T-helper 2 cell treated with Interferon-gamma antibody and Interleukin-4, amounts not matched to agents 5 μg/mL and 100 μg/mL, for 36 hours (primary cell): ENCODE measurements at regions not wholly inside any gene's neighbourhood (a gene's known extent, or its start where the extent isn't known, plus 50 kb on each side); places are given as distances from the start of the nearest gene placed in this dataset.

ENCODE experiments used
- DNase-seq: peaks from one replicate; pipeline ENCODE4 v3.0.0; 2021; ENCODE audit warnings: low spot score
- H3K27ac Mint-ChIP-seq: one replicate; pipeline ENCODE4 v1.8.0; 2021; ENCODE audit warnings: mild to moderate bottlenecking, mixed read lengths
- H3K27me3 Mint-ChIP-seq: one replicate; pipeline ENCODE4 v1.8.0; 2021; ENCODE audit warnings: low read depth, mixed read lengths
- H3K36me3 Mint-ChIP-seq: one replicate; pipeline ENCODE4 v1.8.0; 2021; ENCODE audit warnings: low read depth, mixed read lengths
- H3K4me1 Mint-ChIP-seq: one replicate; pipeline ENCODE4 v1.8.0; 2021; ENCODE audit warnings: low read depth, mixed read lengths
- H3K4me3 Mint-ChIP-seq: one replicate; pipeline ENCODE4 v1.8.0; 2022; ENCODE audit warnings: mild to moderate bottlenecking, moderate library complexity, mixed read lengths
- H3K9me3 Mint-ChIP-seq: one replicate; pipeline ENCODE4 v1.8.0; 2021; ENCODE audit warnings: mixed read lengths

DNA sequence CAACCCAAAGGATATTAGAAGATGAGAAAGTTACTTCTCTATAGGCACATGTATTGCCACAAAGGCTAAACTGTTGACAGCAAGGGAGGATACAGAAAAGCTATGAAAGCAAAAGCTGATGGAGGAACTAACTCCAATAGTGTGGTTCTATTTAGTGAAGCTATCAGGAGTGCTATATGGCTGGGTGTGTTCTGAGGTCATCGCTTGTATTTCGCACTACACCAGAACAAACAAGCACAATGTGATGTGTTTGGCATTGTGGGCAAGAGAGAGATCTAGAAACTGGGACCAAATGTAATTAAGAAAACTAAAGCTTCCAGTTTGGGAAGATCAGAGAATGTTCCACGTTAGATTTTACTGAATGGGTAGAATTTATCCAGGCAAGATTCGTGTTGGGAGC is 220.4 kb upstream of the UMPS start:
- Mint-ChIP-seq H3K36me3 (no peaks in the 10 kb centered on the region), H3K4me3 (no peak overlapping the region), H3K27ac (no peak overlapping the region), H3K27me3 (peaks cover 7% of the 10 kb centered on the region), H3K9me3 (no peaks in the 10 kb centered on the region), H3K4me1 (no peaks in the 10 kb centered on the region)
- no peak for DNase-seq

DNA sequence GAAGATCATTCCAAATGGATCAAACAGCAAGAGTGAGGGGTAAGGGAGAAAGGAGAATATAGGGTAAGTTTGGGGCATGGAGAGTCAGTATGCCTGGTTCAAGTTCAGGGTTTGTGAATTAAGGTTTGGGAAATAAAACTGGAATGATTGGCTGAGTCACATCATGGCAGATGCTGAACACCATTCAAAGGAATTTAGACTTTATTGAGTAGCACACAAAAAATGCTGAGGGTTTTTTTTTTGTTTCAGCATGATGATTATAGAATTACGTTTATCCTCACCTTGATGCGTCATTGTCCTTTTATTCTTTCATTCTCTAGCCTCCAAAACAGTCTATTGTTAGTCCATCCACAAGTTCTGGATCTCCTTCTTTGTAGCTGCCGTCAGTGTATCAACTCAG is 220.0 kb upstream of the UMPS start:
- Mint-ChIP-seq H3K27me3 (peaks cover 7% of the 10 kb centered on the region), H3K4me3 (no peak overlapping the region), H3K27ac (no peak overlapping the region), H3K36me3 (no peaks in the 10 kb centered on the region), H3K9me3 (no peaks in the 10 kb centered on the region), H3K4me1 (no peaks in the 10 kb centered on the region)
- DNase-seq = no peak

DNA sequence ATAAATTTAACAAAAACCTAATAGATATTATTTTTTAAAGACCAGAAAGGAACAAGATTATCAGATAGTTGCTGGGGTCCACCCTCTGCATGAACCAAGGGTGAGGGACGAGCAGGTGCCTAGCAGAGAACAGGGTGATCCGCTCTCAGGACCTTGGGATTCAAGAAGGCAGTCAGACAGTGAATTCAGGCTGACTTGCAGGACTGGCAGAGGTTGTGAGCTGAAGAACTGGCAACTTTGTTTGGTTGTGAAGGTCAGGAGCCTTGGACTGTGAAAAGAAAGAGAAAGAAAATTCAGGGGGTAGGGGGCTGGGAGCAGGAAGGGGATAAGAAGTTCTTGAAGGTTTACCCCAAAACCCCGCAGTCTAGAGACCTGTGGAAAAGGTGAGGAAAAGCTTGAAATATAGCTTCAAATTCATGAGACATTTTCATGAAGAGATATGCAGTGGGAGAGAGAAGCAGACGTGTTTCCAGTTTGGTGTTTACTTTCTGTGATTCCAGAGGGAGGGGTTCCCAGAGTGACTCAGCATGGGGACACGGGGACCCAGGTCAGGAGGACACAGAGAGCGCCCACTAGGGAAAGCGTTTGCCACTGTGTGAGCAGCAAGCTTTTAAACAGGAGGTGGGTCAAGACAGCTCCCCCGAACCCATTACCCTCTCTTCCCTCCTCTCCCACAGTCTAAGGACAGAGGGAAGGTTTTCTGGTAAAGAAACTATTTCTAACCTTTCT is 217.2 kb upstream of the UMPS start:
- peaks cover 6% of the 10 kb centered on the region for H3K27me3 Mint-ChIP-seq
- no peaks in the 10 kb centered on the region for H3K4me1 Mint-ChIP-seq
- no peak overlapping the region for H3K4me3 Mint-ChIP-seq
- no peak for DNase-seq
- H3K9me3 Mint-ChIP-seq = no peaks in the 10 kb centered on the region
- H3K27ac Mint-ChIP-seq = no peak overlapping the region
- no peaks in the 10 kb centered on the region for H3K36me3 Mint-ChIP-seq

DNA sequence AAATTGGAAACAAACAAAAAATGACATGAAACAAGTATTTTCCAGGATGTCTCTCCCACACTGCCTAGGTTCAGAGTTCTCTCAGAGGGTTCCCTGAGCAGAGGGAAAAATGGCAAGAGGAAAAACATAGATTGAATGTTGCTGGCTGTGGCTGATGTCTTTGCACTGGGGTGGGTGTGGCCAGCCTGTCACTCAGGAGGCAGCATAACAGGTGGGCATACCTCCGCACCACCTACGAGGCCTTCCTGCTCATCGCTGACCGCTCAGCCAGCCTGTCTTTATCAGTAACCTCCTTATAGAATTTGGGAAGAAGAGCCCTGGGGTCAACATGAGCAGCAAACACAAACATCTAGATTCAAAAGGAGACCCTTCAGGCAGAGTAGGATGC is 216.6 kb upstream of the UMPS start:
- no peak for DNase-seq
- Mint-ChIP-seq H3K9me3 (no peaks in the 10 kb centered on the region), H3K4me1 (no peaks in the 10 kb centered on the region), H3K27ac (no peak overlapping the region), H3K36me3 (no peaks in the 10 kb centered on the region), H3K27me3 (peaks cover 6% of the 10 kb centered on the region), H3K4me3 (no peak overlapping the region)

DNA sequence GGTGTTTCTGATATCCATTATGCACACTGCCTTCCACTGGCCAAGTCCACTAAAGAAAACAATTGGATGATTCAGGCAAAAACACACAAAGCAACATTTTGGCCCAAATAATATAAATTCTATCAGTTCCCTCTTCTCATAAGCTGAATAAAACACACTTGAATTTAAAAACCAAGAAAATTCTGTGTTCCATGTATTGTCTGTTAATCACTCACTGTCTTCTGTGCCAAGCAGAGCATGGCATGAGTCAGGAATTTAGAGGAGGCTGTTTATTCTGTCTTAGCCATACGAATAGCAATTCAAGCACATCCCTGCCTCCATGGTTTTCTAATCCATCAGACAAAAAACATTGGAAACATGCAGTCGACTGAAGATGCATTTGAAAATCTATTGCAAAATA is 215.6 kb upstream of the UMPS start:
- peaks cover 6% of the 10 kb centered on the region for H3K27me3 Mint-ChIP-seq
- H3K36me3 Mint-ChIP-seq = no peaks in the 10 kb centered on the region
- no peak overlapping the region for H3K27ac Mint-ChIP-seq
- DNase-seq = no peak
- no peak overlapping the region for H3K4me3 Mint-ChIP-seq
- no peaks in the 10 kb centered on the region for H3K4me1 Mint-ChIP-seq
- H3K9me3 Mint-ChIP-seq = no peaks in the 10 kb centered on the region

DNA sequence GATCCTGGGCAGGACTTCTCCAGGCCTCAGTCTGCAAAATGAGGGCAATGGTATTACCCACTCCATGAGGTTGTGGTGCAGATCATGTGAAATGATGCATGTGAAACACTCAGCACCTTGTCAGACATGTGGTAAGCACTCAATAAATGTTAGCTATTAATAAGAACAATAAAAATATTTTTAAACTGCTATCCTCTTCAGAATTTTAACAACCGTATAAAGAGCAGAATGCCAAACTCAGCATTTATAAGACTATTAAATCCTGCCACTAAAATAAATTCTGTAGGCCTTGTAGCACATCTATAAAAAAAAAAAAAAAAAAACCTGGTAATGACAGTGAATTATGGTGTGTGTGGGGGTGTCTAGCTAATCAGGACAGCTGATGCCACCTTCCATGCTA is 213.9 kb upstream of the UMPS start:
- no peak overlapping the region for H3K27ac Mint-ChIP-seq
- H3K36me3 Mint-ChIP-seq = no peaks in the 10 kb centered on the region
- no peaks in the 10 kb centered on the region for H3K9me3 Mint-ChIP-seq
- H3K27me3 Mint-ChIP-seq = peaks cover 4% of the 10 kb centered on the region
- no peak overlapping the region for H3K4me3 Mint-ChIP-seq
- H3K4me1 Mint-ChIP-seq = no peaks in the 10 kb centered on the region
- no peak for DNase-seq

DNA sequence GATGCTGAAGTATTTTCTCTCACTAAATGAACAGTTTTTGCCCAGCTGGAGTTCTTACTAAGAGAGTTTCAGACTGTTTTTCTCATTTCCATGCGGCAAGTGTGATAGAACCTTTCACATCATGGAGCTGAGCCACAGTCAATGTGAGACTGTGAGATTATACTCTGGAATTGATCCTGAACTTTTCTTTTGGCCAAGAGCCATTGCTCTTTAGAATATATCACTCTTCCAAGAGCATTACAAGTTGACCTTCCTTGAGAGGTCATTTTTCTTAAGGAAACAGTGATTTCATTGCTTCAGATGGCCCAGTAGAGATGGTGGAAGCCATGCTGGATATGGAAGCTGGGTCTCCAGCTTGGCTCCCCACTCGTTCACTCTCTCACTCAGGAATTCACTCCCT is 212.9 kb upstream of the UMPS start:
- H3K27me3 Mint-ChIP-seq = peaks cover 4% of the 10 kb centered on the region
- H3K9me3 Mint-ChIP-seq = no peaks in the 10 kb centered on the region
- H3K36me3 Mint-ChIP-seq = no peaks in the 10 kb centered on the region
- H3K27ac Mint-ChIP-seq = no peak overlapping the region
- no peak overlapping the region for H3K4me3 Mint-ChIP-seq
- no peaks in the 10 kb centered on the region for H3K4me1 Mint-ChIP-seq
- no peak for DNase-seq

DNA sequence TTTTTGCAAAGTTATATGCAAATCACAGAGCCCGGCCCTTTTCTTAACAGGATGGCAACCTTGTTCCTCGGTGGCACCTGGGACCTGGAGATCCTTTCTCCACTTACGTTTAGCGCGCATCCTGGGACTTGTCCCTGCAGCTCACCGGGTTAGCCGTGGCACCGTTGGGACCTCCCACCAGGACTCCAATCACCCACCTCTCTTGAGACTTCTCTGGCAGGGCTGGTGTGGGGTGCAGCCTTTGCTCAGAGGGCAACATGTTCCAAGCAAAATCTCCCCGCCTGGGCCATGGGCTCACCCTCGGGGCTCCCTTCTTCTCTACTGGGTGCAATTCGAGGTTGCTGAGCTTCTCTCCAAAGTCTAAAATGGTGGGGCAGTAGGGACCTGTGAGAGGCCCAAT is 211.9 kb upstream of the UMPS start:
- H3K36me3 Mint-ChIP-seq = no peaks in the 10 kb centered on the region
- H3K9me3 Mint-ChIP-seq = no peaks in the 10 kb centered on the region
- no peaks in the 10 kb centered on the region for H3K4me1 Mint-ChIP-seq
- H3K4me3 Mint-ChIP-seq = no peak overlapping the region
- peaks cover 4% of the 10 kb centered on the region for H3K27me3 Mint-ChIP-seq
- DNase-seq = no peak
- H3K27ac Mint-ChIP-seq = no peak overlapping the region

DNA sequence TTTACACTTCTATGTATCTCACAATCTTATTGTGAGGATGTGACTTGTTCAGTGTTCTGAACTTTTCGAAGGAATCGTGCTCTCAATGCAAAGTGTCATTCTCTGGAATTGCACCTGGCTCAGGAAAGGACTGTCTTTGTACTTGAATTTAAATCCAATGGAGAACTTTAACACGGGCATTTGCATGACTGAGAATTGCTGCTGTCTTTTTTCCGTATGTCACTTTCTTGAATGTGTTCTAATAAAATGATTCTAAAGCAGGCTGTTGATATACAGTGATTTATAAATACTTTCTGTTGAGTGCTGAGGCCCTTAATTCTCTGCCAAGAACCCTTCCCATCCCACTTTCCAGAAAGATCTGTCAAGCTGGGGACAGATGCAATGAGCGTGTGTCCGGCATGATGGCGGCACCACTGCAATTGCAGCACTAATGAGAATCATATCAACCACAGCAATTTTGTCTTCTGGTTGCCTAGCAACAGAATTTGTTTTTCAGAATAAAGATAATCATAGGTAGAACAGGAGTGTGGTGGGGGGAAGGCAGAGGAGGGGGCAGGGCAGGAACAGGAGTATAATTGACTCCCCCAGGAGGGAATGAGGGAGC is 210.6 kb upstream of the UMPS start:
- Mint-ChIP-seq H3K36me3 (no peaks in the 10 kb centered on the region), H3K27me3 (peaks cover 4% of the 10 kb centered on the region), H3K9me3 (no peaks in the 10 kb centered on the region), H3K4me3 (no peak overlapping the region), H3K27ac (no peak overlapping the region), H3K4me1 (no peaks in the 10 kb centered on the region)
- DNase-seq = no peak

DNA sequence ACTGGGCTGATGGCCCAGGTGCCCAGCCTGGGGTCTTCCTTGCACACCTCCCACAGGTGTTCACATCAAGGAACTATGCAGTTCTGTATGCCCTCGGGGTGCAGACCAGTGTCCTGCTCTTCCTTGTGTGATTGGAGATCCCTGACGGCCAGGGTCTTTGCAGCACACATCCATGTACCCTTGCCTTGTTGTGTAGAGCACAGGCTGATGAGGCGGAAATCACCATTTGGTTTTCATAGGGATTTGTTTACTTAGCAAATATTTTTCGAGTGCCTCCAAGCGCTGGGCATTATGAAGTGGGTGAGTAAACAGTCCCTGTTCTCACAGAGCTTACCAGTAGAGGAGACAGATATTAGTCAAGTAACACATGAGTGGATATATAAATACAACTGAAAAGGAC is 209.3 kb upstream of the UMPS start:
- peaks cover 4% of the 10 kb centered on the region for H3K27me3 Mint-ChIP-seq
- no peaks in the 10 kb centered on the region for H3K4me1 Mint-ChIP-seq
- no peak for DNase-seq
- H3K27ac Mint-ChIP-seq = no peak overlapping the region
- no peak overlapping the region for H3K4me3 Mint-ChIP-seq
- H3K9me3 Mint-ChIP-seq = no peaks in the 10 kb centered on the region
- no peaks in the 10 kb centered on the region for H3K36me3 Mint-ChIP-seq

DNA sequence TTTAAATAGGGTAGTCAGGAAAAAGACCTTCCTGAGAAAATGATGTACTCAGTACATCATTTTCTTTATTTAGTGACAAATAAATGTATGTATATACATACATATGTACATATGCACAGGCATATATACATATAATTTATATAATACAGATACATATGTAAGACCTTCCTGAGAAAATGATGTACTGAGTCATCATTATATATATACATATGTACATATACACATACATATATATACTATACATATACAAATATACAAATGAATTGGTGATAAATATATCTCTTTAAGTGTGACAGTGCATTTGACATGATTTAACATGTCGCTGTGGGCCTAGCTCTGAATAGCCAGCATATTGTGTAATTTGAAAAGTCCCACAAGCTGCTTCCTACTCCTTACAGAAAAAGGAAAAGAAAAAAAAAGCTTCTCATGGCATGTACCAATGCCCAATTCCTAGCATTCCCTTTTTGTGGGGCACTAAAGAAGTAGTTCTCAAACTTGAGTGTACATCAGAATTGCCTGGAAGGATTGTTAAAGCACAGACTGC is 208.1 kb upstream of the UMPS start:
- Mint-ChIP-seq H3K36me3 (no peaks in the 10 kb centered on the region), H3K27ac (no peak overlapping the region)
- no peak for DNase-seq

DNA sequence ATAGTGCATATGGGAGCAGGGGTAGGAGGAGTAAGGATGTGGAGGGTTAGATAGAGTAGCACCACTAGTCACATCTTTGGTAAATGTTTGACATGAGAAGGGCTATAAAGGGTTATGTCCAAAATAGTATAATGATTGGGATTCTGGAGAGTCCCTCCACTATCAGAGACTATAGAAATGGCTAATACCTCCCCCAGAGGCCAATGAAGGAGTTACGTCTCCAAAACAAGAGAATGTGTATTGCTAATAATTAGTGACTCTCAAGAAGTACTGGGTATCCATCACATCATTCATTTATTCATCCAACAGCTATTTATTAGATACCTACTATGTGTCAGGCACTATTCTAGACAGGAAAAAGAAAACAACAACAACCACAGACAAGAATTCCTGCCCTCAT is 203.7 kb upstream of the UMPS start:
- H3K27ac Mint-ChIP-seq = no peak overlapping the region
- no peak for DNase-seq
- no peaks in the 10 kb centered on the region for H3K9me3 Mint-ChIP-seq
- H3K27me3 Mint-ChIP-seq = peaks cover 3% of the 10 kb centered on the region
- H3K4me3 Mint-ChIP-seq = no peak overlapping the region
- H3K4me1 Mint-ChIP-seq = no peaks in the 10 kb centered on the region
- H3K36me3 Mint-ChIP-seq = no peaks in the 10 kb centered on the region

More for the DNA sequence above, 208.1 kb upstream of the UMPS start:
- H3K4me1 Mint-ChIP-seq = no peaks in the 10 kb centered on the region
- H3K4me3 Mint-ChIP-seq = no peak overlapping the region
- H3K9me3 Mint-ChIP-seq = no peaks in the 10 kb centered on the region
- peaks cover 3% of the 10 kb centered on the region for H3K27me3 Mint-ChIP-seq

DNA sequence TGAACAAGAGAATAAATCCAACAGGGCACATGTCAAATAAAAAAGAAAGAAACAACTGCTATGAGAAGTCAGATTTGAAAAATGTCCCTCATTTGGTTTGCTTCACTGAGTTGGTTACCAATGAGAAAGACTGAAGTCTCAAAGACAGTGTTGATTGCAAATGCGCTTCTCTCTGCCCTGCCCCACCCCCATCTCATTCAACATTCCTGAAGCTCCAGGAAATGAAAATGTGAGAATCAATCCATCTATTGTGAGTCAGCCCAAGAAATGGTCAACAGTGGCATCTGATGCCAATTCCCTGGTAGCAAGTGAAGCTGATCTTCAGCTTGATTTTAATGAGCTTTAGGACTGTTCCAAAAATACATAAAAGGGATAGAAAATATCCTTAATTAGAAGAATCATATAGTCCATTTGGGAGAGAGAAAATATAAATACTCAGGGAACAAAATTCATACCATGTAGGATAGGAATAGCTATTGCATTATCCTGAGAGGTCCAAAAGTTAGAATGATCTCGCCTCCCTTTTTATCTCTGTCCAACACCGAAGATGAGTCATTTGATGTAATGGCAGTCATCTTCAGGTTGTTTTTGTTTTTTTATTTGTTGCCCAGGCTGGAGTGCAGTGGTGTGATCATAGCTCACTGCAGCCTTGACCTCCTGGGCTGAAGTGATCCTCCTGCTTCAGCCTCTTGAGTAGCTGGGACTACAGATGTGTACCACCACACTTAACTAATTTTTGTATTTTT is 200.3 kb upstream of the UMPS start:
- Mint-ChIP-seq H3K27me3 (peaks cover 7% of the 10 kb centered on the region), H3K27ac (no peak overlapping the region), H3K4me3 (no peak overlapping the region), H3K9me3 (no peaks in the 10 kb centered on the region), H3K36me3 (no peaks in the 10 kb centered on the region), H3K4me1 (no peaks in the 10 kb centered on the region)
- DNase-seq = no peak

DNA sequence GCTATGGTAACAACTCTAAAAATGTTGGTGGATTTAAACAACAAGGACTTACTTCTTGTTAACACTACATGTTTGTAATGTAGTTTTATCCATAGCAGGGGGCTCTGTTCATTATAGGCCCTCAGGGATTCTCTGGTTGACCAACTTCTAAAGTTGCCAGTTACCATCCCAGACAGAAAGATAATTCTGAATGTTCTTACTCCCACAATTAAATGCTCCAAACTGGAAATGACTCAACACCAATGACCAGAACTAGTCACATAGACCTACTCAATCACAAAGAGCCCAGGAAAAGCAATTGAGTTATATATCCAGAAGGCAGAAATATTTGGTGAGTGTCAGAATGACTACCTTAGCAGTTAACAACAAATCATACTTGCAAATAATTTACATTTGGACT is 199.3 kb upstream of the UMPS start:
- no peak overlapping the region for H3K4me3 Mint-ChIP-seq
- H3K9me3 Mint-ChIP-seq = no peaks in the 10 kb centered on the region
- H3K36me3 Mint-ChIP-seq = no peaks in the 10 kb centered on the region
- no peak overlapping the region for H3K27ac Mint-ChIP-seq
- DNase-seq = no peak
- H3K4me1 Mint-ChIP-seq = no peaks in the 10 kb centered on the region
- H3K27me3 Mint-ChIP-seq = peaks cover 7% of the 10 kb centered on the region
